DMS114 treated with DMSO at 0.1 percent for 48 hours (cell line): ENCODE measurements at regions not wholly inside any gene's neighbourhood (a gene's known extent, or its start where the extent isn't known, plus 50 kb on each side); places are given as distances from the start of the nearest gene placed in this dataset.

Source experiments
- DNase-seq: peaks from one replicate; lab custom pipeline; 2025; ENCODE audit not compliant: unreplicated experiment; lab: John Stamatoyannopoulos, UW

DNA sequence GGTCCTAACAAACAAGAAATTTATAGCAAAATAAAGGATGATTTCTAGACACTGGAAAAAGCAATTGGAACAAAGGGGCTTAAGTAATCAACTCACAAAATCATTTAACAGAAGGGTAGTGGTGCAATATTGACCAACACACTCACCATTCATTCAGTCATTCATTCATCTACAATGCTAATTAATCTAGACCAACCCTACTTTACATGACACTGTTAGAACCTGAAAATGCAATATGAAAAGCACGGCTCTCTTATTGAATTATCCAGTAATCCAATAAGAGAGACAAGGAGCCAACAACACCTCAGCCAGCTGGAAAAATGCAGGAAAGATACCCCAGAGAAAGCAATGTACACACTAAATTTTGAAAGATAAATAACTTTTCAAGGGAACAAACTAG is 310.8 kb upstream of the NR5A2 start:
- no peak for DNase-seq

DNA sequence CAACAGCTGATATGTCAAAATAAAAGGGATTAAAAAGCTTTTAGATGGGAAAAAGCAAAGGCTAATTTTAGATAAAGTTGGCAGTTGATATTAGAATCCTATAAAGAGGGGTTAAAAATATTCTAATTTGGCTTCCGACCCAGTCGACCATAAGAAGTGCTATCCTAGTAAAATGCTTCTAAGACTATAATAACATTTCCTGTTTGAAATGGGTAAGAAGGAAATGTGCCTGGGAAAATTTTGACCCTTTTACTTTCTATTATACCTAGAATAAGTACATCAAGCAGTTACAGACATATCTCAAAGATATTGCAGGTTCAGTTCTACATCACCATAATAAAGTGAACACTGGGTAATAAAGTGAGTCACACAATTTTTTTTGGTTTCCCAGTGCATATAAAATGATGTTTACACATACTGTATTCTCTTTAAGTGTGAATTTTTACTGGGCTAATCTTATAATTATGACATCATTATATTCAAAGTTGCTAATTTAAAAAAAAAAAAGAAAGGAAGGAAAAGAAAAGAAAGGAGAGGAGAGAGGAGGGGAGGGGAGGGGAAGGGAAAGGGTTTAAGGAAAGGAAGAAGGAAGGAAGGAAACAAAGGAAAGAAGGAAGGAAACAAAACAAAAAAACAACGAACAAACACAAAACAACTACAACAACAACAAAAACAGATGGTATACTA is 308.2 kb upstream of the NR5A2 start:
- DNase-seq: no peak

DNA sequence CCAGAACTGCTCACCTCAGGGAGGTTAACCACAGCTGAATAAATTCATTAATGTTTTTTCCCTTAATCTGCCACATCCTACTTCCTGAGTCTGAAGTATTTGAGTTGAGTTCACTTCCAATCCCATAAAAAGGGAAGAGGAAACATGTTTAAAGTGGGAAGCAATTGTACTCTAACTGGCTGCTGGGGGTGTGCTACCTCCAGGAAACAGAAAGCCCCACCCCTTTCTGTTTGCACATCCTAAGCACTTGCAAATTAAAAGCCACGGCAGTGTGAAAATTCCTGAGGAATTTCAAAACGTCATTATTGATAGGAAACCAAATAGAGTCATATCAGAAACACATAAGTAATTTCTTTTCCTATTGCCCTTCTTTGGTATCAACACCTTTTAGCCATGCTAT is 307.0 kb upstream of the NR5A2 start:
- no peak for DNase-seq

DNA sequence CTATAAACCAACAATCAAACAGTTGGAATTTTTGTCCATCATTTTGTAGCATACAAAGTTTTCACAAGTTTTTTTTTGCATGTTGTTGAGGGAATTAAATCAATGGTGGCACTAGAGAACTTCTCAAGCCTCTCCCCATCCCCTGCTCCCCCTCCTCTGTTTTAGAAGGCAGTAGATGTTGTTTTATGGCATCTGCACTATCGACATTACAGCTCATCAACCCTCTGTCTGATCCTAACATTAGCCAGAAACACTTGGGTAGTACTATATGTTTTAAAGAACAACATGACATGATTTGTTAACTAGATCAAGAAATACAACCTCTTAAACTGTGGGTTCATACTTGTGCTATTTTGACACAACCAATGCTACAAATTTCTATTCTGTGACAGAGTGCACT is 306.5 kb upstream of the NR5A2 start:
- DNase-seq: no peak

DNA sequence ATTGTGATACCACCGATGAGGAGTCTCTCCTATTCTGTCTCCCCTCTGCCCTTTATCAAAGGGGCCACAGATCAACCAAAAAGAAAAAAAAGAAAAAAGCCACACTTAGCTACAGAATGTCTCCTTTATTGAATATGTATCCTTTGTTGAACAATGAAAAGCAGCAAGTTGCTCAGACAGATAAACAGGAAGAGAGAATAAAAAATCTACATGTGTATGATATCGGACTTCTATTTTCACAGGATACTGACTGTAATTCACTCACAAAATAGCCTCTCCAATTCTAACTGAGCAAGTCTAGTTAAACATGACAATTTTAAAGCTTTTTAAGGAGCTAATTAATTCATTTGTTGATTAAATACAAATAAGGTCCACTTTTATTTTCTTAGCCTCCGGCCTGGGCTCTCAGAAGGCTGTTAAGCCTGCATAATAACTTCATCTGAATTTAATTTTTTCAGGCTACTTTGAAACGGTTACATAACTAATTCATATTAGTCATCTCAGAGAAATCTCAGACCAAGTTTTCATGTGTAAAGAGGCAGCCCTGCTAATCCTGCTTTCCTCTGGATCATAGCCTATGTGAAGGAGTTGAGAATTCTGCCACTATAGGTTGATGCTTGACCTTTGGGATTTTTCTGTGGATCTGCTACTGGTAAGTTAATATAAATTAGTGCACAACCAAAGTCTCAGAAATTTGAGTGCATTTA is 304.1 kb upstream of the NR5A2 start:
- DNase-seq: no peak

DNA sequence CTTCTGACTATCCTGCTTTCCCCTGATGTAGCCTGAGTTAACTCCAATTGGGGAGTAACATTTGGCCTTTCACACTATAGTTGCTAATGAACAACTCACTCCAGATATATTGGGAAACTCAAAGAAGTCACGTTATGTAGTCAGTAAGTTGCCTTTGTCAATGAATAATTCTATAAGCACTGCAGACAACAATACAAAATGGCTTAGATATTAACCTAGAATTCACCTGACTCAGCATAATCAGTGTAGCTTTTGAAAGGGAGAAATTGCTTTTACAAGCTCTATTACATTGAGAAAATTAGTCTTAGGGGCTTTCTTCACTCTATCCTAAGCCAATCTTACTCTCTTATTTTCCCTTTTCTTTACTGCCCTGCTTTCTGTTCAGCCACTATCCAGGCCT is 303.5 kb upstream of the NR5A2 start:
- DNase-seq: no peak

DNA sequence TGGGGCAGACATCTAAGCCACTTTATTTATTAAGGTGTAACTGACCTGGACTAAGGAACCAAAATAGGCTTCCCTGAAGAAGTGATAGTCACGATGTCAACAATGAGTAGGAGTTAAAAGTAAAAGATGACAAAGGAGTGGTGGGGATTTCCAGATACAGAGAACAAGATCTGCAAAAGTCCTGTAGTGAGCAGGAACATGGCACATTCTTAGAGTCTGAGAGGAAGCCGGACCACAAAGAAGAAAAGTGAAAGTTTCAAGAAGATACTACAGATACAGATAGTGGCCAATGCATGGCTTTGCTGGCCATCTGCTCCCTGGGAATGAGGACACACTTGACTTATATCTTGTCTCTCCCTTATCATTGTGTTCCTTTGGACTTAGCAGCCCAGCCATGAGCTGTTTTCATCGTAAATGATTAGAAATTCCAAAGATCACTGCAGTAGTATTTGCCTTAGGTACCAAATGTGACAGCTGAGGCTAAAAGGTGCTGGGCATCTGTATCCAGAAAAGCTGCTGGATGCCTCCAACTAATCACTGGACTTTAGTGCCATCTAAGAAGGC is 302.4 kb upstream of the NR5A2 start:
- no peak for DNase-seq

DNA sequence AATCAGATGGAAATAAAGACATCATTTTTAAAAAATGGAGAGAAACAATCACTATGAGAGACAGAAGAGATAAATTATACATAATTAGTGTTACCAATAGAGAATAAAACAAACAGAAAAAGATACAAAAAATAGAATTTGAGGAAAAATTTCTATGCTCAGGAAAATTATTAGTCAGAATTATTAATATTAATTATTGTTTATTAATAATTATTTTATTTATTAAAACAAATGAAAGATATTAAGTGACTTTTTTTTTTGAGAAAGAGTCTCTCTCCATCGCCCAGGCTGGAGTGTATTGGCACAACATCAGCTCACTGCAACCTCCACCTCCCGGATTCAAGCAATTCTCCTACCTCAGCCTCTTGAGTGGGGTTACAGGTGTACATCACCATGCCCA is 299.8 kb upstream of the NR5A2 start:
- no peak for DNase-seq

DNA sequence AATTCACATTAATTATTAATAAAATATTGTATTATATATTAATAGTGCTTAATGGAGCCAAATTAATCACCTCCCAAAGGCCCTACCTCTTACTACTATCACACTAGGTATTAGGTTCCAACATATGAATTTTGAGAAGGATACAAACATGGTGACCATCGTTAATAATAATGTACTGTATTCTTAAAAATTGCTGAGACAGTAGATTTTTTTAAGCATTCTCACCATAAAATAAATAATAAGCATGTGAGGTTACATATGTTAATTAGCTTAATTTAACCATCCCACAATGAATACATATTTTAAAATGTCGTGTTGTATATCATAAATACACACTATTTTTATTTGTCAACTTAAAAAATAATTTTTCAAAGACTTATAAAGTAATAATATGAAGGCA is 299.2 kb upstream of the NR5A2 start:
- no peak for DNase-seq

DNA sequence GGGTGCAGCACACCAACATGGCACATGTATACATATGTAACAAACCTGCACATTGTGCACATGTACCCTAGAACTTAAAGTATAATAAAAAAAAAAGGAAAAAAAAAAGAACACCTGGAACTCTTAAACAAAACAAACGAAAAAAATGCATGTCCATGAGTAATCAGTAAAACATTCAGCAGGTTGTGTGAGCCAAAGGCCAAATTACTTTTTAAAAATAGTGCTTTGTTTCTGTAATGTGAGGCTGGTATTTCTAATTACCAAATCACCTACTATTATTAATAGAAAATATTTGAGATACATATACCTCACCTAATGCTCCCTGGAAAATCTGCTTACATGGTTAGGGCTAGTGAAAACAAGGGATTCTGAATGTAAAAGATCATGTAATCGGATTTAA is 294.4 kb upstream of the NR5A2 start:
- DNase-seq: no peak

DNA sequence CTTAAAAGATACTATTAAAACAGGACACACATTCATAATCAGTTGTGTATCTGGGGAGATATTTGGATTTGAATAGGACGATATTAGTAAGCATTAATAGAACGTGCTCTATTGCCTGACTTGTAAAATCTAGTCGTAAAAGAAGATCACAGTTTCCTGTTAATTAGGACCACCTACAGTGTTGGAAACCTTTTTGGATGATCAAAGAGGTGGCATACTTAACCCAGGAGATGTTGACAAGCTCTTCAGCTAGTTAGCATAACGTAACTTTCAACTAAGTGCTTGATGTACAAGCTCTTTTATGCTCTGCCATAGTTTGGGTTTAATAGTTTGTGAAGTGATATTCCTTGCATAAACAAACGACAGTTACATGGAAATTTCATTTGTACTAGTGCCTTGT is 293.3 kb upstream of the NR5A2 start:
- DNase-seq: no peak

DNA sequence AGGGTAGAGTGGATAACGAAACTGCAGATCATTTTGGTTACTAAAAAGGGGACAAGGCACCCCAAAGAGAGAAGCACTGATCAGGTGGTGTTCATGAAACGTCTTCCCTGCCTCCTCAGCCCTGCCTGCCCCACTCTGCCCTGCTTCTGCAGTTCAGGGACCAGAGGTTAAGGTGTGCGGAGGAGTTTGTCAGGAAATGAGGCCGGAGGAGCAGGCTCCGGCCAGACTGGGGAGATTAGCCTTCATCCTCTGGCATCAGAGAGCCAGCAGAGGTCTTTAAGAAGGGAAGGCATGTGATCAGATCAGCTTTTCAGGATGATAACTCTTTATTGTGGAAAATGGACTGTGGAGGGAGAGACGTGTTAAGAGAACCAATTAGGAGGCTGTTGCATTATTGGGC is 291.9 kb upstream of the NR5A2 start:
- DNase-seq: no peak

DNA sequence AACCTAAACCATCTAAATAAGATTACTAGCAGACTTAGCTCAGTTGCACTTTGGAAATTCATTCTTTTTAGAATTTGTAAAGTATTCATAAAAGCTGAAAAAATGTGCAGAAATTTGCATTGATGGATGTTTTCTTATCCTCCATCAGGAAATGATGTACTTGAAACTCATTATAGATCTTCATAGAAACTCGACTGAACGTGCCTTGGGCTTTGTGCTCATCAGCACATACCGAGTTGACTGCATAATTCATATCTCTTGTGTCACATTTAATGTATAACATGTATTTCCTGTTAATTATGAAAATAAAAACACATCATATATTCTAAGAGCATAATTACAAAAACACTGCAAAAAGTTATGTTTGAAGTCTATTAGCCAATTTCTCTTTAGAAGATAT is 290.9 kb upstream of the NR5A2 start:
- no peak for DNase-seq

DNA sequence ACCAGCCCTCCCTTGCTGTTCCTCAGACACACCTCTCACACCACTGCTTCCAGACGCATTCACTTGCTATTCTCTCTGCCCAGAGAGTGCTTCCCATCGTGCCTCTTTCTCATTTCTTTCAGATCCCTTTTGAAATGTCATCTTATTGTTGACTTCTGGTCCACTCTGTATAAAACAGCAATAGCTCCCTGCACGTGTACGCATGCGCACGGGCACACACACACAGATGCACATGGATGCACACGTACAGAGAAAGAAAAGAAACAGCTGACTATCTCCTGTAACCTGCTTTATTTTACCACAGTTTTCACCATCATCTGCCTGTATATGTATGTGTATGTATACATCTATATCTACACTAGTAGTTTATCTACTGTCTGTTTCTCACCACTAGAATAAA is 285.9 kb upstream of the NR5A2 start:
- DNase-seq: no peak

DNA sequence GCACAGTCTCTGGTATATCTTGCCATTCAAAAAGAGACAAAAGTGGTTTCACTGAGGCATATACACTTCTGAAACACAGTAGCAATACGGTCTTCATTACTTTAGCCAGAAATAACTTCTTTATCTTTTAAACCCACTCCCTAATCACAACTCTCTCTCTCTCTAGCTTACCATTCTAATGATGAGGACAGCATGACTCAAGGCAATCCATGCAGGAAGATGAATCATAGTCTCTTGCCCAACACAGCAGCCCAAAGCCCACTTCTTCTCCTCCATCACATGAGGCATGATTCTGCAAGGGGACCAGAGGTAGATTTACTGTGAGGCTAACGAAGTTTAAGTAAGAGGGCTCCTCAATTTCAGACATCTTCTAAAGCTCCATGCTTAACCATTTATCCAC is 285.0 kb upstream of the NR5A2 start:
- no peak for DNase-seq

DNA sequence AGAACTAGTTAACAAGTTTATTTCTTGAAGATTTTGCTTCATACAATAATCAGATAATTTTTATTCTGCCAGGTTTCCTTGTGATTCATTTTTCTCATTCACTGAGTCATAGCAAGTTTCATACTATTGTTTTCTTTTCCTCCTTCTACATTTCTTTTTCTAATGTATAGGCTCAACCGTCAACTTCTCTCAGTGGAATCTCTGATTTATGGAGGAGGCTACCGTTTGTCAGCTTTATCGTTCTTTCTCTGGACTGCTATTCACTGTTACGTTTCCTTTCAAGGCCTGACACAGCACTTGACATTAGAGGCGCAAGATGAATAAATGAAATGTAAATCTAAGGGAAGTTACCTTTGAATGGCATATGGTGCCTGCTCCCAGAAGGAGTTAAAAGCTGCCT is 284.3 kb upstream of the NR5A2 start:
- DNase-seq: no peak

DNA sequence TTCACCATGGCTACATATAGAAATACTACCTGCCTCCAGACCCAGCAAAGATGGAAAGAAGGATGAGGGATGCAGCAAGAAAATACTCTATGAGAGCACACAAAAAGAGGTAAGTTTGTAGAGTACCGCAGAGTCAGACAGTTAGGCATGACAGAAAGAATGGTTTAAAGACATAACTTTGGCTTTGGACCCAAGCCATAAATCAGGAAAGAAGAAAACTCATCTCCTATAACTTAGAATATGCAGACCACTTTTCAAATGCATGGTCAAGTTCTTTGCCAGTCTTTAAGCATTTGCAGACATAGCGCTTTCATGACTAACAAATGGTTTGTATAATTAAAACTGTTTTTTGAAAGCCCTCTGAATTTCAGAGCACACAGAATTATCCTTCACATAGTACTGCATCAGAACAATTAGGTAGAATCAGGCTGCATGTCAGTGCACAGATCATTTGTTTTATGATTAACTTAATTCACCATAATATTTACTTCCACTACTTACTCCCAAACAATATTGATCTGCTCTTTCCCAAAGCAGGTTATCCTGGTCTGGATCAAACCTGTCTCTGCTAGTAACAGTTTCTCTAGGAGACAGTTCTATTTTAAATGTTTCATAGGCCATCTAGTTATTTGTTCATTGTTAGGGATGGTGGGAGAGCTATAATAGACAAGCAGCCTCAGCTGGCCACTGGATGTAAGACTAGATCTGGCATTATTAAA is 280.7 kb upstream of the NR5A2 start:
- no peak for DNase-seq

DNA sequence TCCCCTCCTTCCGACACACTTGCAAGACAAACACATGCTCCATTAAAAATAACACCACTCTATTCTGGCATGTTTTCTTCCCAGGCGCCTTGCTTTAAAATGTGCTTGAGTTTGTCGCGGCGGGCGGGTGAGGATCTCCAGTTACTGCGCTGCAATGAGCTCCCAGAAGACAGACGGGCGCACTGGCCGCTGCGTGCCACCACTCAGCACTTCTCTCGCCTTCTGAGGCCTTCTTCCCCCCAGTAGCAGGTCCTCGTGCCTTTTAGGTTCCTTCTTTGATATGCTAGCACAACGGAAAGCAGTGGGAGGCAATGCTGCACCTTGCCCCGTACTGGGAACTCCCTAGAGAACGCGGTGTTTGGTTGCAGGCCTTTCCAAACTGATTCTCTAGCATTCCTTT is 279.5 kb upstream of the NR5A2 start:
- no peak for DNase-seq

DNA sequence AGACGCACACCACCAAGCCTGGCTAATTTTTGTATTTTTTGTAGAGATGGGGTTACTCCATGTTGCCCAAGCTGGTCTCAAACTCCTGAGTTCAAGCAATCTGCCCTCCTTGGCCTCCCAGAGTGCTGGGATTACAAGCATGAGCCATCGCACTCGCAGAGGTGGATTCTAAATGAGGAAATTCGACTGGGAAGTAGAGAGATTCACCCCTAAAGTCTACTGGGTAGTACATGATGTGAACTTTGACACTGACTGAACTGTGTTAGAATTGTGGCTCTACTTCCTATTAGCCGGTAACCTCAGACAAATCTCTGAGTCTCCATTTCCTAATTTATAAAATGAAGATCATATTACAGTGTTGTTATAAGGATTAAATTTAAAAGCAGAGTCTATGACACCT is 276.0 kb upstream of the NR5A2 start:
- DNase-seq: no peak

DNA sequence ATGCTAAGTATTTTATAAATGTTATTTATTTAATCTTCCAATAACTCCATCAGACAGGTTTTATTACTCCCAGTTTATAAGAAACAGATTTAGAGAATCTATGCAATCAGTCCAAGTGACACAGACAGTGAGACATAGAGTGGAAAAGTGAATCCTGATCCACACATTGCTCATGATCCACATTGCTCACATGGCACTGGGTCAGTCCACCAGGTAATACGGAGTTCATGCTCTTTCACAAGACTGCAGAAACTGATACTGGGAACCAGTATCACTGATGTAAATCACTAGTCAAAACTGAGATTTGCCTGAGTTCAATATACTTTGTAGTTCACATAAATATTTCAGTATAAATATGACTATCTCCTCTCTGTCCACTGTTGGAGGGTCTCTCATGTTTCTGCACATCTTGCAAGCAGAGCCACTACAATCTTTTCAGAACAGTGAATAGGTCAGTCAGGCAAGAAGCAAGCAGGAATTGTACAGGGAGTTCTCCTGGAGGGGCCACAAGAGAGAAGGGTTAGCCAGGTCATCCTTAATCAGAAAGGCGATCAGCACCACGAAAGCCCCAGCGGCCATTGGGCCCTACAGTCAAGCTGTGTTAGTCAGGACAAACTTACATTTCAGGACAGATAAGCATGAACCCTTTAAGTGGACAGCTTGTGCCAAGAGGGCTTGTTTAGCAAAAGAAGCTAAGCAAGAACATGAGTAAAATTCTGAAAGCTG is 275.4 kb upstream of the NR5A2 start:
- DNase-seq: no peak

DNA sequence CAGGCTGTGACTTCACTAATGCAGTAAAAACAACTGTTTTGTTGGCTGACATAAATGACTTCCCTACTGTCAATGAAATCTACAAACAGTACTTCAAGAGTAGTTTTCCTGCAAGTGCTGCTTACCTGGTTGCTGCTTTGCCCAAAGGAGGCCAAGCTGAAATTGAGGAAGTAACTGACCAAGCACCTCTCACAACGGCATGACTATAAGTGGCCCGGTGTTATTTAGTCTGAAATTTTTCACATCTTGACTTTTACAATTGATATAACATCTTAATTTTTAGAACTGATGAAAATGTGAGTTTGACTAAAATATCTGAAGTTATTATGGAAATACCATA is 274.9 kb upstream of the NR5A2 start:
- DNase-seq: no peak

DNA sequence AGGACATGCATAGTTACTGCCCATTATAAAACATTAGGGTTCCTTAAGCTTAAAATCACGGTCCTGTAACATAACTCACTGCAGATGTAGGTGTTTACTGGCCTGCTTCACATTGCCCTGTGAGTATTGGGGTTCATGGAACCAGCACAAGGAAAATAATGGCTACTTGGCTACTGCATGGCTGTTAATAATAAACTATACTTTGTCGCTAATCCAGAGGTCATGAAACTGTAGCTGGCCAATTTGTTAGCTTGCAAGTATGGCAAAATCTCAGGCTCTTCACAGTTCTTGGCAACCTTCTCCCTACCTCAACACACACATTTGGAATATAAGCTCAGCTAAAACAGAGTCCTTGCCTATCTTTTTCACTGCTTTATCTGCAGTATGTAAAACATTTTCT is 274.0 kb upstream of the NR5A2 start:
- DNase-seq: no peak
